HG03571 (cell line): ENCODE measurements at regions not wholly inside any gene's neighbourhood (a gene's known extent, or its start where the extent isn't known, plus 50 kb on each side); places are given as distances from the start of the nearest gene placed in this dataset.

Experiments
- ATAC-seq: cut with Tn5 transposase; IDR thresholded peaks from one replicate; pipeline ENCODE4 v1.9.1; 2021; ENCODE audit not compliant: unreplicated experiment

- no peak for ATAC-seq
These were observed 313.6 kb downstream of the TBC1D32 start for GRCh38 chr6:121020656-121021055.

GRCh38 chr6:121008553-121008952 lies 325.7 kb downstream of the TBC1D32 start:
- ATAC-seq: no peak

- no peak for ATAC-seq
These were observed 328.3 kb downstream of the TBC1D32 start for GRCh38 chr6:121006024-121006423.

DNA sequence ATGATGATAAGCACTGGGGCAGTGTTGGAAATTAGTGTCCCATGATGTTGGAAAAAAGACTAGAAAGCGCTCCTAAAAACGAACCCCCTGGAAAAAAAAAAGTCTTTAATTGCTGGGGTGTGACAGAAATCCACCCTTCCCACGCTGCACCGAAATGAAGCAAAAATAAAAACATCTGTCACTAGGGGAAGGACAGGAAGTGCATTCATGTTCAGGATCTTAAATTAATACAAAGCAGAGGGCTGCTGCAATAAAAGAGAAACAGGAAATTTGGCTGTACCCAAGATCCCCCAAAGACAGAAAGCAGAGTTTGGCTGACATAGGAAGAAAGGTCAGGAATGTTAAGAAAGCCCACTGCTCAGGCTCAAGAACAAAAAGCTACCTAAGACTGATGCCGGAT lies 333.9 kb downstream of the TBC1D32 start:
- no peak for ATAC-seq

GRCh38 chr6:120996340-120996739 lies 337.9 kb downstream of the TBC1D32 start:
- ATAC-seq: no peak

- no peak for ATAC-seq
These were observed 339.7 kb downstream of the TBC1D32 start for GRCh38 chr6:120994573-120994967.

- ATAC-seq: no peak
These were observed 340.2 kb downstream of the TBC1D32 start for GRCh38 chr6:120993929-120994572.

DNA sequence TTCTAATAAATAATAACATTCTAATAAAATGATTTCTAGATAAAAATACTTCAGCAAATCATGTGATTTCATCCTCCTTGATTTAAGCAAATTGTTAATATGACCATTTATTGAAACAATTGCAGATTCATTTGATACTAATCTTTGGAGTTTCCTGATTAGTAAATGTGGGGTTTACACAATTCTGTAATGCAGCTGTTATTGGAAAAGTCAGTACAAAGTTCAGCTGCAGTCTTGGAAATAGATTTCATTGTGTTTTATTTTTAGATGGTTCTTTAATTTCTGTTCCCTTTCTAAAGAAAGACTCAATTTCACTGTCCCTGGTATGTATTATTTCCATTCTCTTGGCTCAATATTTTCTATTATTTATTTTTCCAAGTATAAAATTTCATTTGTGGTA lies 342.0 kb downstream of the TBC1D32 start:
- ATAC-seq: no peak

- ATAC-seq: no peak
These were observed 343.4 kb downstream of the TBC1D32 start for GRCh38 chr6:120990866-120991265.

GRCh38 chr6:120981835-120982234 lies 352.4 kb downstream of the TBC1D32 start:
- ATAC-seq: no peak

DNA sequence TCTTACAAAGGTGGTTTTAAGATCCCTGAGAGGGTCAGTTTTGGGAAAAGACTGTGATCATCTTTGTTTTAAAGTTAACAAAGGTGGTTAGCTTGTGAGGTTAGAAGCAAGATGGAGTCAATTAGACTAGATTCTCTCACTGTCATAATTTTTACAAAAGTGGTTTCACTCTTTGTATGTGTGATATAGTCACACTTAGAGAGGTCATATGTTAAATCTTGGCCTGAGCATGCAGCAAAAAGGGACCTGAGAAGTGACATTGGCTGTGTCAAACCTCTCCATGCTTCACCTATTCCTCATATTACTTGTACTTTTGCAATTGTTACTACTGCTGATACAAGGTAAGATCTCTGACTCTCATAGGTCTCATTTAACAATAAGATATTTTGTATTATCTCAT lies 368.0 kb downstream of the TBC1D32 start:
- no peak for ATAC-seq

DNA sequence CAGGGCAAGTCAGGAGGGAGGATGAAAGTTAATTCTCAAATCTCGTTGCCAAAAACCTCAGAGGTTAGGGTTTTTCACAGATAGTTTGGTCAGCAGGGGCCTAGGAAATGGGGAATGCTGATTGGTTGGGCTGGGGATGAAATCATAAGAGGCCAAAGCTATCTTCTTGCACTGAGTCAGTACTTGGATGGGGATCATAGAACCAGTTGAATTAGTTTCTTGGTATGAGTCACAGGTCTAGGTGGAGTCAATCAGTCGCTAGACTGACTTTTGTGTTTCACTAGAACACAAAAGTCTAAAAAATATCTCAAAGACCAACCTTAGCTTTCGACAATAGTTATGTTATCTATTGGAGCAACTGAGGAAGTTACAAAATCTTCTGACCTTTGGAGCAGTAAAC lies 368.5 kb downstream of the TBC1D32 start:
- ATAC-seq: no peak

GRCh38 chr6:120960761-120961160 lies 373.5 kb downstream of the TBC1D32 start:
- ATAC-seq: no peak

- no peak for ATAC-seq
These were observed 380.2 kb downstream of the TBC1D32 start for GRCh38 chr6:120954111-120954510.

DNA sequence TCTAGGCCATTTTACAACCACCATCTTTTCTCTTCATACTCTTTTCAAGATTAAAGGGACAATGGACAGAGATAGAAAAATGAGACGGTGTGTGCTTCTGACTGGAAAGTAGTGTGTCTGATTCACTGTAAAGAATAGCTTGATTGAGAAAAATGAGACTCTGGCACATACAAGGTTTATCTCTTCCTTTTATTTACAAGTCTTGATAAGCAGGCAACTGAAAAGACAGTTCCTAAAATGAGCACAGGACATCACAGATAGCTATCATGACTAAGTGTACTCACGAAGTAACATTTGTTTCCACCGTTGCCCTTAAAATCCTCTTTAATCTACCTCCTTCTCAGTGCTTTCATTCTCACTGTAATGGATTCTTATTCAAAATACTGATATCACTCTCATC lies 383.0 kb downstream of the TBC1D32 start:
- ATAC-seq: no peak

- no peak for ATAC-seq
These were observed 387.2 kb downstream of the TBC1D32 start for GRCh38 chr6:120947111-120947510.

DNA sequence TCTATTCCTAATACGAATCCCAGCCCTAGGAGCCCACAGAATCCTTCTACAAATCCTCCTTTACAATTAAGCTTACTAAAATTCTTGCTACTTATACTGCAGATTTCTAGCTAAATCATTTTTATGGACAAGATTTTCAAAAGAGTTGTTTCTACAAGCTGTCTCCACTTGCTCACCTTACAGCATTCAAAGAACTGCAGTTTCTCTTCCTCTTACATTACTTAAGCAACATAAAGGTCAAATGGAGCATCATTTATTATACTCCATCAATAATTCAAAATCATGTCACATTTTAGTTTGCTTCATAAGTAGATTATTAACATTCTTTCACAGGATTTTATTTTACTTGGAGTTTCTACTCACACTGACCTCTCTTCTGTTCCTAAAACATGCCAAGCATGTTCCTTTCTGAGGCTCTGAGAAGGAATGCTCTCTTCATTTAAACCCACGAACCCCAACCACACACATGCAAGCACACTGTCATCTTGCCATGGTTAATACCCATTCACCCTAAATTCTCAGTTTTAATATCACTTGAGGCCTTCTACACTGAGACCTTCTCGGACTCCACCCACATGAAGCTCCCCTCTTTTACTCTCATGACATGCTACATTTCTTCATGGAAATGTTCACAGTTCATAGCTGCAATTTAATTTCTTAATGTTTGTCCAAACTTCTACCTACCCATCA lies 388.2 kb downstream of the TBC1D32 start:
- ATAC-seq: peak; percentile 78

GRCh38 chr6:120938876-120939472 lies 395.3 kb downstream of the TBC1D32 start:
- ATAC-seq: peak; percentile 96

GRCh38 chr6:120938164-120938875 lies 396.0 kb downstream of the TBC1D32 start:
- peak; percentile 35 for ATAC-seq

GRCh38 chr6:120935908-120936307 lies 398.4 kb downstream of the TBC1D32 start:
- peak; percentile 42 for ATAC-seq

- no peak for ATAC-seq
These were observed 399.3 kb downstream of the TBC1D32 start for GRCh38 chr6:120935016-120935415.
